Thymus (tissue), 11 donors: ENCODE measurements at regions not wholly inside any gene's neighbourhood (a gene's known extent, or its start where the extent isn't known, plus 50 kb on each side); places are given as distances from the start of the nearest gene placed in this dataset.

Experiments used
- DNase-seq, 9 donors: peaks; one replicate each; pipeline ENCODE4 v3.0.0-alpha.2; 2013; ENCODE audit warnings: low spot score in 9 of 9, low read depth in 6 of 9, missing footprints in 1 of 9
- H3K27ac ChIP-seq, 2 donors: one replicate each; pipeline ENCODE4 v1.5.1; 2013; ENCODE audit warnings: control low read depth in 1 of 2, low read depth in 1 of 2, low read length in 1 of 2, mild to moderate bottlenecking in 1 of 2, moderate library complexity in 1 of 2
- H3K27me3 ChIP-seq, 2 donors: one replicate each; pipeline ENCODE4 v1.5.1; 2013; ENCODE audit warnings: low read length in 1 of 2; ENCODE audit not compliant: control insufficient read depth in 2 of 2, insufficient read depth in 1 of 2
- H3K36me3 ChIP-seq, 2 donors: one replicate each; pipeline ENCODE4 v1.5.1; 2013; ENCODE audit warnings: low read length in 1 of 2, mild to moderate bottlenecking in 1 of 2, moderate library complexity in 1 of 2; ENCODE audit not compliant: control insufficient read depth in 2 of 2, insufficient read depth in 2 of 2
- H3K4me1 ChIP-seq, 2 donors: one replicate each; pipeline ENCODE4 v1.5.1; 2013; ENCODE audit warnings: low read length in 2 of 2; ENCODE audit not compliant: control insufficient read depth in 2 of 2, insufficient read depth in 2 of 2
- H3K4me3 ChIP-seq, 2 donors: one replicate each; pipeline ENCODE4 v1.5.1; 2013; ENCODE audit warnings: low read length in 2 of 2, control low read depth in 1 of 2, mild to moderate bottlenecking in 1 of 2
- H3K9me3 ChIP-seq, 2 donors: one replicate each; pipeline ENCODE4 v1.5.1; 2013; ENCODE audit warnings: low read length in 1 of 2, mild to moderate bottlenecking in 1 of 2; ENCODE audit not compliant: control insufficient read depth in 2 of 2, insufficient read depth in 1 of 2
- whole genome bisulfite sequencing: extraction: QIAGEN DNeasy Blood & Tissue Kit; methylation state at CpG from one replicate; pipeline ENCODE4 v1.1.7; 2013; 5-methylcytosine and 5-hydroxymethylcytosine counted together
- donor health status: healthy.

DNA sequence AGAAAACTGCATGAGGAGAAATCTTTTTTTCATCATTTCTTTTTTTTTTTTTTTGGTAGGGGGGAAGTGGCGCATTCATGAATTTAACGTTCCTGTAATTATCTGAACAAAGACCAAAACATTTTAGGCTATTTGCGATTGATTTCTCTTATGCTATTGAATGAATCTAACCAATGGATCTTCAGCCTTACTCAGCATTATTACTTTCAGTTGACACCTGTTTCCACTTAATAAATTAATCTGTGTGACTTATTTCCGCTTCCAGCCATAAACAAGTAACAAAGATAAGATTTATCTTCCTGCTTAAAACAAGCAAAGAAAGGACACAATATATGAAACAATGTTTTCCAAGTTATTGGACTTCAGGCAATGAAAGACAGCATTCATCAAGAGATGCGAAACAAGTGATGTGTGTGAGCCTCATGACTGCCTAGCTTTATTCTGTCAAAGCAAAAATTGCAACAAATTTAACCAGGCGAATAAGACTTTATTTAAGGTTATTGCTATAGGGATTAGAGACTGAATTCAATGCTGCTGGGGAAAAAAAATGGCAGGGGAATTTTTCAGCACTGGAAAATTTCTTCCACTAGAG is 1026.9 kb downstream of the LRFN5 start:
- Histone ChIP-seq H3K9me3 (no peaks in the 10 kb centered on the region), H3K27ac (no peak overlapping the region), H3K4me3 (no peak overlapping the region), H3K27me3 (no peaks in the 10 kb centered on the region), H3K36me3 (no peaks in the 10 kb centered on the region), H3K4me1 (no peaks in the 10 kb centered on the region)
- no peak for DNase-seq
- WGBS = 92% methylated on average over 6 of the region's 6 CpGs

DNA sequence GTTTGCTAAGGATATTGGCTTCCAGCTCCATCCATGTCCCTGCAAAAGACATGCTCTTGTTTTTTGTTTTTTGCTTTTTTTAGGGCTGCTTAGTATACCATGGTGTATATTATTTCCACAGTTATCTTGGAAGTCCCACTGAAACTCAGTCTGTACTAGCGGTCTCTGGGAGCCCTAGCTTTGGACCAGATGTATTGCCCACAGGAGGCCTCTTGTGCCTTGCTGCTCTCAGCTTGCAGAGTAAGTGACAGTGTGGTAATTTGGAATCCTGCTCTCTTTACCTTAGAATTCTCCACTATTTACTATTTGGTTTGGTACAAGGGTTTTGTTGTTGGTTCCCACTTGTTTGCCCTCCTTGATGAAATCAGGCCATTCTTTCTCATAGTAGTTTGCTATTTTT is 1022.9 kb downstream of the LRFN5 start:
- Histone ChIP-seq H3K27ac (no peak overlapping the region), H3K27me3 (no peaks in the 10 kb centered on the region), H3K36me3 (no peaks in the 10 kb centered on the region), H3K4me3 (no peak overlapping the region), H3K4me1 (no peaks in the 10 kb centered on the region), H3K9me3 (no peaks in the 10 kb centered on the region)
- no peak for DNase-seq
- WGBS = 80% methylated on average over 1 of the region's 1 CpG

- no peaks in the 10 kb centered on the region for H3K27me3 ChIP-seq
- no peak overlapping the region for H3K27ac ChIP-seq
- no peaks in the 10 kb centered on the region for H3K36me3 ChIP-seq
- 58% methylated on average over 1 of the region's 1 CpG for WGBS
- no peaks in the 10 kb centered on the region for H3K9me3 ChIP-seq
- no peaks in the 10 kb centered on the region for H3K4me1 ChIP-seq
- no peak for DNase-seq
- no peak overlapping the region for H3K4me3 ChIP-seq
Measured at GRCh38 chr14:42628602-42629001, 1021.9 kb downstream of the LRFN5 start.

DNA sequence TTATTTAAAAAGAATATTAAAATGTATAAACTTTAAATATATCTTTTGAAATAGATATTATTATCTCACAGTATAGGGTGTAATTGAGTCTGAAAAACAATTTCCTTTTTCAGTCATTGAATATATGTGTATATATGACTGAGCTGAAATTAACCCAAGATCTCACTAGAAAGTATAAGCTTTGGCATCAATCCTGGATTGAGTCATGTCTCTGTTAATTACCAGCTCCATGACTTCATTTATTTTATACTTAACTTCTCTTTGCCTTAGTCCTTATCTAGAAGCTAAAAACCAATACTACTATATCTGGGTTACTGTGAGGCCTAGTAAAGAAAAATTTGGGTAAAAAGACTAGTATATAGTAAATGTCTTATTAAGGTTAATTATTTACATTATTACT is 1020.3 kb downstream of the LRFN5 start:
- Histone ChIP-seq H3K36me3 (no peaks in the 10 kb centered on the region), H3K9me3 (no peaks in the 10 kb centered on the region), H3K4me1 (no peaks in the 10 kb centered on the region), H3K27ac (no peak overlapping the region), H3K27me3 (no peaks in the 10 kb centered on the region), H3K4me3 (no peak overlapping the region)
- DNase-seq = no peak

GRCh38 chr14:42624980-42625761 is 1018.5 kb downstream of the LRFN5 start:
- no peaks in the 10 kb centered on the region for H3K4me1 ChIP-seq
- H3K9me3 ChIP-seq = no peaks in the 10 kb centered on the region
- 82% methylated on average over 1 of the region's 1 CpG for WGBS
- H3K36me3 ChIP-seq = no peaks in the 10 kb centered on the region
- H3K27ac ChIP-seq = no peak overlapping the region
- no peaks in the 10 kb centered on the region for H3K27me3 ChIP-seq
- DNase-seq = no peak
- H3K4me3 ChIP-seq = no peak overlapping the region

DNA sequence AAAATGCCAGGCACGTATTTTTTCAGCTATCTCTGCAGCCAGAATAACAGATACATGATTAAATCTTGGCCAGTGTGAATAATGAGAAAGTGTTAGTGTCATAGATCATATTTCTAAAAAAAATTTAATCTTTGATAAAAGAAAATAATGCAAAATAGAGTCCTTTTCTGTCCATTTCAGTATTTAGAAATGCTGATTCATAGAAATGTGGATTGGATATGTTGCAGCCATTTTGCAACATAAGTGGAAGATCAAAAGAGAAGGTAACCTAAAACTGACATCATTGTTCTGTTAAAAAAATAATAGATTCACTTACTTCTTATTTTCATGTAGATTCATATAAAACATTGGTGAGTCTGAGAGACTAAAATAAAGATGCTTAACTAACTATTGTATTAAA is 1010.3 kb downstream of the LRFN5 start:
- DNase-seq = no peak
- Histone ChIP-seq H3K27ac (no peak overlapping the region), H3K27me3 (no peaks in the 10 kb centered on the region), H3K4me1 (no peaks in the 10 kb centered on the region), H3K4me3 (no peak overlapping the region), H3K36me3 (no peaks in the 10 kb centered on the region), H3K9me3 (no peaks in the 10 kb centered on the region)
- 81% methylated on average over 1 of the region's 1 CpG for WGBS

DNA sequence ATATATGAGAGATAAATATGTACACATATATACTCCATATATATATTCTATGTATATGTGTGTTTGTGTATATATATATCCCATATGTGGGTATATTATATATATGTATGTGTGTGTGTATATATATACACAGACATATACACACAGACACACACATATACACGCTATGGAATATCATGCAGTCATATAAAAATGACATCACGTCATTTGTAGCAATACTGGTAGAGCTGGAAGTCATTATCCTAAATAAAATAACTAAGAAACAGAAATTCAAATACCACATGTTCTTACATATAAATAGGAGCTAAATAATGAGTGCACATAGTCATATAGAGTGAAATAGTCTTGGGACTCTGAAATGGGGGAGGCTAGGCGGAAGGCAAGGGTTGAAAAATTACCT is 1000.2 kb downstream of the LRFN5 start:
- H3K9me3 ChIP-seq = no peaks in the 10 kb centered on the region
- WGBS = 96% methylated on average over 3 of the region's 3 CpGs
- H3K4me1 ChIP-seq = no peaks in the 10 kb centered on the region
- no peak for DNase-seq
- no peak overlapping the region for H3K4me3 ChIP-seq
- no peak overlapping the region for H3K27ac ChIP-seq
- H3K36me3 ChIP-seq = no peaks in the 10 kb centered on the region
- no peaks in the 10 kb centered on the region for H3K27me3 ChIP-seq

DNA sequence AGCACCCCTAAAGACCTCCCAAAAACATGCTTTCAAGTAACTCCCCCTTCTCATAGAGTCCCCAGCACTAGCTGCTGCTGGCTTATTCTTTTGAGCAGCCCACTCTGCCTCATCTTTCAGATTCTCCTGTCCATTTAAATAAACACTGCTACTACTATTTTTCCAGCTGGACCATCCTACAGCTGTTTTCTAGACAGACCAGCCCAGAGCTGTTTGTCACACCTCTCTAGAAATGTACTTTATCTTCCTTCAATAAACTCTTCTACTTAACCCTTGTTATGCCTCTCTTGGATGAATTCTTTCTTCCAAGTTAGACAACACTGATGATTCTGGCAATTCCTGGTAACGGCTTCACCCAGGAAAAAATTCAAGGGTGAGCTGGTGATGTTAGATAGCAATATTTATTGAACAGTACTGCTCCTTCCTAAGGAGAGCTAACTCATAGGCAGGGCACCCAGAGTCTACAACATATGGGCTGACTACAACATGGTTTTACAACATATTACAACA is 995.7 kb downstream of the LRFN5 start:
- 92% methylated on average over 1 of the region's 1 CpG for WGBS
- no peaks in the 10 kb centered on the region for H3K36me3 ChIP-seq
- H3K4me1 ChIP-seq = no peaks in the 10 kb centered on the region
- no peaks in the 10 kb centered on the region for H3K9me3 ChIP-seq
- H3K27ac ChIP-seq = no peak overlapping the region
- no peak for DNase-seq
- no peak overlapping the region for H3K4me3 ChIP-seq
- no peaks in the 10 kb centered on the region for H3K27me3 ChIP-seq

- Histone ChIP-seq H3K4me3 (no peak overlapping the region), H3K27me3 (no peaks in the 10 kb centered on the region), H3K4me1 (no peaks in the 10 kb centered on the region), H3K27ac (no peak overlapping the region), H3K9me3 (peaks cover 3 to 16% of the 10 kb centered on the region in 2 donors), H3K36me3 (no peaks in the 10 kb centered on the region)
- 92% methylated on average over 2 of the region's 2 CpGs for WGBS
- no peak for DNase-seq
Measured at GRCh38 chr14:42572032-42572431, 965.4 kb downstream of the LRFN5 start.
